ENCODE measurements at regions not wholly inside any gene's neighbourhood (a gene's known extent, or its start where the extent isn't known, plus 50 kb on each side); places are given as distances from the start of the nearest gene placed in this dataset.

DNA sequence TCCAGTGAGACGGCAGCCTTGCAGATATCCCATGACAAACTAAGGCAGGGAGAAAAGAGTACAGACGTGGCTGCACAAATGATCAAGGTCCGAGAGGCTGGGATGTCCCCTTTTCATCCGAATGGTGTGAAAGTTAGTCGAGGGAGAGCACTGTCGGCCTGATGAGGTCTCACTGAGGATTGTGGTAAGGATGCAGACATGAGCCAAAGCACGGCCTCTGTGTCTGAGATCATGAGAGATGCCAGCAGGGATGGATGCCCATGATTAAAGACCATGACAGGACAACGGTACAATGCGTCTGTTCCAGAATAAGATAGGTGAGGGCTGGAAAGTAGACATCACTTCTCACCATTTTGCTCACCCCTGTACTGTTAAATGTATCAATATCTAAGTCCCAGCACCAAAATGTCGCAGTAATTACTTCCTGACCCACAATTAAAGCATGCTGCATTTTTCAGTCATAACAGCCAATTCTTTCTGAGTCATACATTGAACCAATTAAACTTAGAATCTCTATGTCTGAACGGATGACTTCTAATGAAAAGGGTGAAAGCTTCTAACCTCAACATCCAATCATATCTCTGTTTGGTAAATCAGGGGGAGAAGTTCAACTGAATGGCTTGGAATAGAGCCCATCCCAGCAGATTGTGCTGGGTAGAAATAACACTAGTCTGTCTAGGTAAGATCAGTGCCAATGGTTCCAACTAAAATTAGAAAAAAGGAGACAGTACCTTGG, 249.6 kb upstream of the SOX5 start:
- DNase-seq, result no peak

DNA sequence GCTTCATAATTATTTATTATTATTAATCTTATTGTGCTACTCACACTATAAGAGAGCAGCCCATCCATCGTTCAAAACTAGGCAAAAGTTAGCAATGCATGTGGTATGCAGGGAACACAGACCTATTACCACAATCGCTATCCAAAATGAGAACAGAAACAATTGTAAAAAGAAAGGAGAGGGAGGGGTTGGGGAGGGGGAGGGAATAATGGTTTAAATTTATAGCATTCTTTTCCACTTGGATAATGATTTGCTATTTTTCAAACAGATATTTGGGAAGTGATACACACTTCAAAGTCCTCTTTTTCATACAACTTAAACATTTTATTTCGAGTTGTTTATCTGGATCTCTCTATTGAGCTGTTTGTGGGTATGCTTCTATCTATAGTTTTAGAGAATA, 248.6 kb upstream of the SOX5 start:
- DNase-seq, result no peak

- DNase-seq, result peak; percentile 6
Observed at GRCh38 chr12:24197532-24197931, 248.1 kb upstream of the SOX5 start.

DNA sequence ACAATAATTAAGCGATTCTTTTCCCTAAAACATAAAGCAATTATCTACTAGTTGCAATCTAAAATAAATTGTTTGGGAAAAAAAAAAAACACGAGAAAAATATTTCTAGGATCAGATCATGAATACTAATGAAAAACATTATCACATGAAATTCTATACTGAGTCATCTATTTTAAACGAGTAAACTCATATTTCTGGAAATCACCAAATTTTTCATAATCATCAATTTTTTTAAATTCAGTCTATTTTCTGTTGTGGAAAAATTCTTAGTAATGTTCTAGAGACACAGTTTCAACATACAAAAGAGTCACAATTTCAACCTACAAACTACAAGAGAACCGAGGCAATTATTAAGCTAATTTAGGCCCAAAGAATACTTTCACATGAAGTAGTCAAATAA, 245.6 kb upstream of the SOX5 start:
- no peak for DNase-seq

DNA sequence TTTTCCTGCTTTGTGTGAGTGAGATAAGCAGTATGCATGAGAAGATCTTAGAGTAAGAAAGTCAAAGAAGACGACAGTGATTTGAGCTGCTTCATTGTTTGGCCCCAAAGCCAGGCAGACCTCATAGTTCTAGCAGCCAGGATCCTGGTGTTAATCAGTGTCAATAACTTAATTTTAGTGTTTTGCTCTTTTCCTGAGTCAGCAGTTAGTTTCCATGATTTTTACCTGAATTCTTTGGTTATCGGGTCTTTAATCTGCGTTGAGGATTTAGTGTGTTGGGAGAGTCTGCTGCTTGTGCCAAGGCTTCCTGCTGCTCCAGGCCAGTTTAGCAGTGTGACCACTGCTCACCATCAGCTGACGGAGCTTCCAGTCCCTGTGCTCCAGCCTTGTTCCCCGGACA, 241.6 kb upstream of the SOX5 start:
- no peak for DNase-seq

DNA sequence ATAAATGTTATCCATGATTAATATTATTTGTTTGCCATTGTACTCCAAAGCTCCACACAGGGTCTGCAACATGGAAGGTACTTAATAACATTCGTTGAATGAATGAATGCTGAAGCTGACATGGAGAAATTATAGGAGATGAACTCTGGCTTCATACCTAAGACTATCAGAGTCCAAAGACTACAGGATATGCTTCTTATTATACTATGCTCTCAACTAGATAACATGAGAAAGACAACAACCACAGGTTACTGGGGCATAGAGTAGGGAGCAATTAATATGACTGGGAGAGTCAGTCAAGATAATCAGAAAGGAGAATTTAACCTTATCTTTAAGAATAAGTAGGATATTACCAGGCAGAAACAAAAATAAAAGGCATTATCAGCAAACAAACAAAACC, 236.3 kb upstream of the SOX5 start:
- no peak for DNase-seq

DNA sequence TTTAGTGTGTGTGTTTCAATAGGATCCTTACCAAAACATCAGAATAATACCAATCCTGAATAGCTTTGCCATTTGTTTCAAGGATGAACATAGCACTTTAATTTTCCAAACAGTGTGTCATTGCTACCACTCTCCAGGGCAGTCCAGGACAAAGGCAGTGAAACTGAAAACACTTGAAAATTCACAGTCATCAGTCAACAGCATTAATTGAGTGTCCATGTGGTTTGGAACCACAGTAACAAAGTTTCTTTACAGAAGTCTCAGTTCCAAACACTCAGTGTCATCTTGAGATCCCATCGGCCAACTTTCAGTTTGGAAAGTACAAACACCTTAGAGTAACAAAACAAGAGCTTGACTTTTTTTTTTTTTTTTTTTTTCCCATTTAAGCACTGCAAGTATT, 228.4 kb upstream of the SOX5 start:
- DNase-seq, result peak; percentile 77

GRCh38 chr12:24175929-24176328, 226.5 kb upstream of the SOX5 start:
- DNase-seq, result no peak

DNA sequence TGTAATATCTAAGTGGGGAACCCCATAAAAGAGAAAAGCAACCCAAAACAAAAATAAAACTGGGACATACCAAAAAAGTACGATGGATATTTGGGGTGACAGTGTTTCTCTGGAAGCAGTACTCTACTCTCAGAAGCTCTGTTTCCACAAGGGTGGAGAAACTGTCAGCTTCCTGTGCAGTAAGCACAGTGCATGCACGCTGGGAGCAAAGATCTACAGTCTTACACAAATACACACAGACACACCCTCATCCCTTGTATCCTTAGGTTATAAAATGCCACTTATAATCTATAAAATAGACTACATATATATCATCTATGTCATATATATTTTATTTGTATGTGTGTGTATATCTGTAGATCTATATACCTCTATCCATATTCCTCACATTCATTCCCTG, 225.8 kb upstream of the SOX5 start:
- no peak for DNase-seq

DNA sequence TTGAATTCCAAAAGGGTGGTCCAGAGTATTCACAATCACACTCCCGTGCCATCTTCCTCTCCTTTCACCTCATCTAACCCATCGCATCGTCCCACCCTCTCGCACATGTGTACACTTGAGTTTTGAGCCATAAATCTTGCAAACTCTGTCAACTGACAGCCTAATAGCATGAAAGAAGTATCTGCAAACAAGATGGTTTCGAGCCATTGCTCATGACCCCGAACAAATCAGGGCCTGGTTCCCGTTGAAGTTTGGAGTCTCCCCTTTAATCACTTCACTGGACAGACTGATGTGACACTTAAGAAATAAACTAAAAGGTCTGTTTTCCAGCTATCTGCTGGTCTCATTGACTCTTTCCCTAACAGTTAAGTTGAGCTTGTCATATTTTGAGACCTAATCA, 223.6 kb upstream of the SOX5 start:
- DNase-seq, result peak; percentile 26

DNA sequence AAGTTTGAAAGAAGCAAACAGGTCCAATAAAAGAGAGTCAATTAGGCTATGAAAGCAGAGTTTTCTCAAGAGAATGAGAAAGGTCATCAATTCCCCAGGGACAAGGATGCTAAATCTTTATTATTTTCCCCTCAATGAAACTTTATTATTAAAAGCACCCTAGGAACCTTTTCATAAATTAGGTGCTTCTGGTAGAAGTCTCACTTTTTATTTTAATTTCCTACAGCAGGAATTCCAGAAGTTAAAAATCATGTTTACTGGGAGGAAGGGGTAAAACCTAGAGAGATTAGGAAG, 223.2 kb upstream of the SOX5 start:
- DNase-seq, result no peak

- no peak for DNase-seq
Observed at GRCh38 chr12:24172031-24172772, 222.7 kb upstream of the SOX5 start.

- DNase-seq, result no peak
Observed at GRCh38 chr12:24155042-24155441, 205.6 kb upstream of the SOX5 start.

- no peak for DNase-seq
Observed at GRCh38 chr12:24153079-24153478, 203.6 kb upstream of the SOX5 start.

DNA sequence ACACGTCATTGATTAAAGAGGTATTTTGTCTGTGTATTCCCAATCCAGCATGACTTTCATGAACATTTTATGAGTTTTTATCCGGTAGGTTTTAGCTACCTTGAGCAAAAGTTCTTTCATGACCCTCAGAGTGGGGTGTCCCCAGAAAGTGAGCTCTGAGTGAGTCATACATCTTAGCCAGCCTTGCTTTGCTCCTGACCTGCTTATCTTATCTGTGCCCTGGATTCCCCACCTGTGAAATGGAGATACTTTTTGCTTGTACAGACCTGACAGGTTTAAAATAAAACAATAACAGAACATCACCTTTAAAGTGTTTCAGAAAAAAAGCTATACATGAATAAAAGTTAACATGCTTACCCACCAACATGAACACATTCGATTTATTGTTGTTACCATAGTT, 202.8 kb upstream of the SOX5 start:
- no peak for DNase-seq

DNA sequence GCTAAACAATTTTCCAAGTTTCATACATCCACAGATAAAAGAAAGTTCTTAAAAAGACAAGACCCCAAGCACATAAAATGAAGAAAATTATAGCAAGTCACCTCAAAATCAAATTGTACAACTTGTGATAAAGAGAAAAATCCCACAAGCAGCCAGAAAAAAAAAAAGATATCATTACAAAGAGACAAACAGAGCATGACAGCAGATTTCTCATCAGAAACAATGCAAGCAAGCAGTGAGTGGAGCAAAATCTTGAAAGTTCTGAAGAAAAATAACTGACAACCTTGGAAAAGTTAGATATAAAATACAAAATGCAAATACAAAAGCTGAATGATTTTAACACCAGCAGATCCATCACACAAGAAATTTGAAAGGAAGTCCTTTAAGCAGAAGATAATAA, 194.5 kb upstream of the SOX5 start:
- DNase-seq, result no peak

DNA sequence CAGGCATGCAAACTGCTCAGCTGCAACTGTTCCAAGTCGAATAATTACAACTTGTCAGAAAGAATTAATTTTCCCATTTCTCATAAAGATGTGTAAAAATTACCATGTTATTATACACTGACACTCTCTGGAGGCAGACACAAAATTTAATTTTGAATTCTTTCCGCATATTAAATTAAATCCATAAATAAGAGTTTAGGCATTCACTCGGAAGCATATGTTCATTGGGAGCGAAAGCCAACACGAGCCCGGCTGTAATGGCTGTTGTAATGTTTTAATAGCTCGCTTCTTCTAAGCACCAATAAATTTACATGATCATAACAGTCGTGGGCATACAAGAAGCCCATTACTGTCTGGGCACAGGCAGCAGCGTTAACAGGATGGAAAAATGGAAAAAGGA, 189.6 kb upstream of the SOX5 start:
- DNase-seq, result no peak

GRCh38 chr12:24138041-24138440, 188.6 kb upstream of the SOX5 start:
- DNase-seq, result no peak

- DNase-seq, result no peak
Observed at GRCh38 chr12:24135158-24135850, 185.8 kb upstream of the SOX5 start.

DNA sequence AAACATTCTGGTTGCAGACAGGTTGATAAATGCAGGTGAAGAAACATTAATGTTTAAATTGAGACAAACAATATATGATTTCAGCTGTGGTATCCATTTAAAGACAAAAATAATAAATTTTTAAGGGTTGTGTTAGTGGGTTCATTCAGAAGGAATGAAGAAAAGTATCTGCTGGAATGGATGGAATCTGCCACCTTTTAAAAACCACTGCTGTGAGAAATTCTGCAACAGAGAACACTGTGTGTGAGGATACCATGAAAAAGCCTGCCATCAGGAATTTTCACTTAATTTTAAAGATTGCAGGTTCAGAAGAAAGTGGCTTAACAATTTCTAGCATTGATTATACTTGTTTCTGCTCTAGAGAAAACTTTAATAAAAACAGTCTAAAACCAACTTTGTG, 184.6 kb upstream of the SOX5 start:
- no peak for DNase-seq

- DNase-seq, result peak; percentile 48
Observed at GRCh38 chr12:24133384-24133783, 183.9 kb upstream of the SOX5 start.

DNA sequence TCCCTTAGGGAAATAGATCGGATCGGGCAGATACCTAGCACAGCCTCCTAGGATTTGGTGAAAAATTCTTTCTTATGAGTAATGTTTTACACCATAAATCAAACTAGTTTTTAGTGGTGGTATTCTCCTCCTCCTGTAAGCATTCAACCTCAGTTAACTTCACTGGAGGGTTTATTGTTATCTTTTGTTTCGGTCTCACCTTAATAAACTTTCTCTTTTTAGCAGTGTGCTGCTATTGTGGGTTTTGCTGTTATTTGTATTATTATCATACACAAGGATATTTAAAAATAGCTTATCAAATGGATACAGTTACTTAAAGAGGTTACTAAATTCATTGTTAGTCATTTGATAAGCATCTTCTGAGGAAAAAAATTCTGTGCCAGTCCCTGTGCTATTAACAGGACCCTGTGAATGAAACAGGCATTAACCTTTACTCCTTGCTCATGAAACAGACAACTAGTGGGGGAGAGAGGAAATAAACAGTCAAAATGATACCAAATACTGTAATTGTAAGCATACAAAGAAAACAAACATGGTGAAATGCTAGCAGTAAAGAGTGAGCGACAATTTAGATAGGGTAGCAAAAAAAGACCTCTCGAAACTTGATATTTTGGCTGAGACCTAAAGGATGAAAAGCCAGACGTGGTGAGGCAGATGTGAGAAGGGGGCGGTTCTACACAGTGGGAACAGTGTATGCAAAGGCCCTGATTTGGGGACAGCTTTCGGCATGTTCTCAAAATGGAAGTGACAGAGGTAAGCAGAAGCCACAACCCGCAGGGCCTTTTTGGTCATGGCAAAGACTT, 178.7 kb upstream of the SOX5 start:
- no peak for DNase-seq

DNA sequence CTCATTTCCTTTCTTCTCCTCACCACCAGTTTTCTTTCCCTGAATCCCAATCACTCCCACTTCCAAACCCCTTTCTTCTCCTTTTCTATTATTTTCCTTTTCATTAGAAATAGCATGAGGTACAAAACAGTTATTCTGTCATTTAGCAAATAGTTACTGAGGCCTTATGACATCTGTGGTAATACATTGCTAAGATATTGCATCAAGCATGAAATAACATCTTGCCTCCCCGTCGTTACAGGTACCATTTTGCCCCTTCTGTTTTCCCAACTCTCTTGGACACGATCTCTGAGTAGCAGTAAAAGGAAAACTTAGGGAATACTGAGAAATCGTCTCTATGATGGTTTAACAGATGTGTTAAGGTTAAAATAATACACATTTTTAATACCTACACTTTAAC, 175.8 kb upstream of the SOX5 start:
- no peak for DNase-seq

DNA sequence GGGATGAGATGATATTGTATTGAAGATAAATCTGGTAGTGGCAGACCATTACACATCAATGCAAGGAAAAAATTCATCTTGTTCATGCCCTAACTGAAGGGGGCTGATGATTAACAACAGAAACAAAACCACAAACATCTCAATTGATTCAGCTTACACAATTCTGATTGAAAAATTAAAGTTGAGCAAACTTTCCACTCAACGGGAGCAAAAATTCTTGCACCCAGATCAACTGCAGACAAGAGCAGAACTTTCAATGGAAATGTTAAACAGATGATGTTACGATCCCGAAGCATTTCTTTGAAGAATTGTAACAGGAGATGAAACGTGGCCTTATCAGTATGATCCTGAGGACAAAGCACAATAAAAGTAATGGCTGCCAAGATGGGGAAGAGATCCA, 172.4 kb upstream of the SOX5 start:
- no peak for DNase-seq
